ENCODE measurements at regions not wholly inside any gene's neighbourhood (a gene's known extent, or its start where the extent isn't known, plus 50 kb on each side); places are given as distances from the start of the nearest gene placed in this dataset.

DNA sequence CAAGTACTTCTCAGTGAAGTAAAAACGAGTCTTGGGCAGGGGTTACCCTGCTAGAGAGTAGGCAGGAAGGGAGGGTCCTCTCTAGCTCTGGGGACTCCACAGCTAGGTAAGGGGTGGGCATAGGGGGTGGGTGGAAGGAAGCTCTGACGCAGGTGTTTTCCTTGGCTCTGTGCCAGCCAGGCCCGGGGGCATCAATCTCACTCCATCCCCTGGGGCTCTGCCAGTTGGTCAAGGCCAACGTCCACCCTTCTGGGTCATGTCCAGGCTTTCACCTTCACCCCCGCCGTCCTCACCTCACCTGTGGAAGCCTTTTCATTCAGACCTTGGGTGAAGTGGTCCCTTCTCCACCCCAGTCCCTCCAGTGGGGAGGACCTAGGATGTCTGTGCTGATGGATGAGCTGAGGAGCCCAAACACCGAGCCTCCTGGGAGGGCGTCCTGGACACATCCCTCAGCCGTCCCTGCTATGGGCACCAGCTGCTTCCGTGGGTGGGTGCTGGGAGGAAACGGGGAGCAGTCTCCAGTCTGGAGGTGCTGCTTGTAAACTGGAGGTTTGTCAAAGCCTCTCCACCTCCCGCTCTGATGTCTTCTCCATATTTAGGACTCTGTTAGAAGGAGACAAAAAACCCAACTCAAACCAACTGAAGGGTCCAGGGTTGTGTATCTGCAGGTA is 71.5 kb upstream of the SFSWAP start:
- TF ChIP-seq CTCF (IDR thresholded peaks at IDR 0.05) = no peak
- TF ChIP-seq POLR2A (IDR thresholded peaks at IDR 0.05) = no peak

Measured in uterus (tissue), 2 donors.